ENCODE measurements at regions not wholly inside any gene's neighbourhood (a gene's known extent, or its start where the extent isn't known, plus 50 kb on each side); places are given as distances from the start of the nearest gene placed in this dataset.

DNA sequence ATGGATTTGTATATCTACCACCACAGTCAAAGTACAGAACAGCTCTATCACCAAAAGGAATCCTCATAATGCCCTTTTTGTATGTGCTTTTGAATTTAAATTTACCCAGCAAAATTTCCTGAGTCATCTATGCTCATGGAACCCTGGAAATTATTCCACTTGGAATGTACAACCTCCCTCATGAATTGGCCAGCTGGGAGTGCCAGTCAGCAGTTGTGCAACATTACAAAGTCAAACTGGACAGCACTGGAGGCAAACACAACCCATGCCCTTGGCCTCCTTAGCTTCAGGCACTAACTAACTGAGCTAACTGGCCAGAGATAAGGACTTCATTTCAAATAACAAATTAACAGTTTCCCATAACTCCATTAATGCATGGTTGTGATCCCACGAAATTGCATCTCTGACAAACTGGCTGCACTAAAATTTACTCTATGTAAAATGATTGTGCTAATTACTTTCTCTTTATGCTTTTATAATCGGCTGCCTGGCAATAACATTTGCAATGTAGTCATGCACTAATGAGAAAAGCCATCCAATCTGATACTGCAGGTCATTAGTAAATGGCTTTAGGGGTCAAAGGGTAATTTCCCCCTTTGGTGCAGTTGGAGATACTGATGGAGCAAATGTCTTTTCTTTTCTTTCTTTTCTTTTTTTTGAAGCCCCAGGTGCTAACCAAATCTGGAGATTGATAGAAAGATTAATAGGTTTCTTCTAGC is 270.5 kb downstream of the ACTR3 start (continued):
- TF ChIP-seq, protein P1, sequence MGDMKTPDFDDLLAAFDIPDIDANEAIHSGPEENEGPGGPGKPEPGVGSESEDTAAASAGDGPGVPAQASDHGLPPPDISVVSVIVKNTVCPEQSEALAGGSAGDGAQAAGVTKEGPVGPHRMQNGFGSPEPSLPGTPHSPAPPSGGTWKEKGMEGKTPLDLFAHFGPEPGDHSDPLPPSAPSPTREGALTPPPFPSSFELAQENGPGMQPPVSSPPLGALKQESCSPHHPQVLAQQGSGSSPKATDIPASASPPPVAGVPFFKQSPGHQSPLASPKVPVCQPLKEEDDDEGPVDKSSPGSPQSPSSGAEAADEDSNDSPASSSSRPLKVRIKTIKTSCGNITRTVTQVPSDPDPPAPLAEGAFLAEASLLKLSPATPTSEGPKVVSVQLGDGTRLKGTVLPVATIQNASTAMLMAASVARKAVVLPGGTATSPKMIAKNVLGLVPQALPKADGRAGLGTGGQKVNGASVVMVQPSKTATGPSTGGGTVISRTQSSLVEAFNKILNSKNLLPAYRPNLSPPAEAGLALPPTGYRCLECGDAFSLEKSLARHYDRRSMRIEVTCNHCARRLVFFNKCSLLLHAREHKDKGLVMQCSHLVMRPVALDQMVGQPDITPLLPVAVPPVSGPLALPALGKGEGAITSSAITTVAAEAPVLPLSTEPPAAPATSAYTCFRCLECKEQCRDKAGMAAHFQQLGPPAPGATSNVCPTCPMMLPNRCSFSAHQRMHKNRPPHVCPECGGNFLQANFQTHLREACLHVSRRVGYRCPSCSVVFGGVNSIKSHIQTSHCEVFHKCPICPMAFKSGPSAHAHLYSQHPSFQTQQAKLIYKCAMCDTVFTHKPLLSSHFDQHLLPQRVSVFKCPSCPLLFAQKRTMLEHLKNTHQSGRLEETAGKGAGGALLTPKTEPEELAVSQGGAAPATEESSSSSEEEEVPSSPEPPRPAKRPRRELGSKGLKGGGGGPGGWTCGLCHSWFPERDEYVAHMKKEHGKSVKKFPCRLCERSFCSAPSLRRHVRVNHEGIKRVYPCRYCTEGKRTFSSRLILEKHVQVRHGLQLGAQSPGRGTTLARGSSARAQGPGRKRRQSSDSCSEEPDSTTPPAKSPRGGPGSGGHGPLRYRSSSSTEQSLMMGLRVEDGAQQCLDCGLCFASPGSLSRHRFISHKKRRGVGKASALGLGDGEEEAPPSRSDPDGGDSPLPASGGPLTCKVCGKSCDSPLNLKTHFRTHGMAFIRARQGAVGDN (CRISPR knock-in tag; IDR thresholded peaks at IDR 0.05): no peak
- no peak for TF ChIP-seq STAG1 (CRISPR knock-in tag; IDR thresholded peaks at IDR 0.05)
- no peak for TF ChIP-seq HNRNPUL1 (IDR thresholded peaks at IDR 0.05; ENCODE audit: low read depth, low read length)
- TF ChIP-seq, protein P2, sequence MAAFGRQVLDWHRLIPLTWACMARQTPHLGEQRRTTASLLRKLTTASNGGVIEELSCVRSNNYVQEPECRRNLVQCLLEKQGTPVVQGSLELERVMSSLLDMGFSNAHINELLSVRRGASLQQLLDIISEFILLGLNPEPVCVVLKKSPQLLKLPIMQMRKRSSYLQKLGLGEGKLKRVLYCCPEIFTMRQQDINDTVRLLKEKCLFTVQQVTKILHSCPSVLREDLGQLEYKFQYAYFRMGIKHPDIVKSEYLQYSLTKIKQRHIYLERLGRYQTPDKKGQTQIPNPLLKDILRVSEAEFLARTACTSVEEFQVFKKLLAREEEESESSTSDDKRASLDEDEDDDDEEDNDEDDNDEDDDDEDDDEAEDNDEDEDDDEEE (CRISPR knock-in tag; IDR thresholded peaks at IDR 0.05): no peak
- TF ChIP-seq ZSCAN30 (CRISPR knock-in tag; IDR thresholded peaks at IDR 0.05): no peak
- TF ChIP-seq NBN (conservative IDR thresholded peaks at IDR 0.05): no peak
- no peak for TF ChIP-seq JUN (CRISPR knock-in tag; IDR thresholded peaks at IDR 0.05)
- TF ChIP-seq ZFP36L1 (CRISPR knock-in tag; IDR thresholded peaks at IDR 0.05): peak; percentile 48; the same call in 1 of the 2 replicates
- TF ChIP-seq SRY (CRISPR knock-in tag; IDR thresholded peaks at IDR 0.05): no peak
- no peak for TF ChIP-seq YEATS2 (CRISPR knock-in tag; IDR thresholded peaks at IDR 0.05; ENCODE audit: borderline replicate concordance)
- TF ChIP-seq ZBTB7B (CRISPR knock-in tag; IDR thresholded peaks at IDR 0.05): no peak
- peak; percentile 55; the same call in 1 of the 2 replicates for TF ChIP-seq ZMYM3 (CRISPR knock-in tag; IDR thresholded peaks at IDR 0.05)
- TF ChIP-seq SMC3 (IDR thresholded peaks at IDR 0.05; ENCODE audit: low read length): no peak
- no peak for TF ChIP-seq E2F2 (CRISPR knock-in tag; IDR thresholded peaks at IDR 0.05; ENCODE audit: borderline replicate concordance)
- no peak for TF ChIP-seq ATAD3A (CRISPR knock-in tag; IDR thresholded peaks at IDR 0.05)
- no peak for TF ChIP-seq TP53 (CRISPR knock-in tag; conservative IDR thresholded peaks at IDR 0.05)
- peak; percentile 68; the same call in 1 of the 2 replicates for TF ChIP-seq MIER3 (CRISPR knock-in tag; IDR thresholded peaks at IDR 0.05; ENCODE audit: borderline replicate concordance)
- TF ChIP-seq ZNF629 (CRISPR knock-in tag; conservative IDR thresholded peaks at IDR 0.05): no peak
- TF ChIP-seq TEAD3 (CRISPR knock-in tag; optimal IDR thresholded peaks at IDR 0.05; ENCODE audit: borderline replicate concordance): peak; percentile 77
- TF ChIP-seq, protein P3, sequence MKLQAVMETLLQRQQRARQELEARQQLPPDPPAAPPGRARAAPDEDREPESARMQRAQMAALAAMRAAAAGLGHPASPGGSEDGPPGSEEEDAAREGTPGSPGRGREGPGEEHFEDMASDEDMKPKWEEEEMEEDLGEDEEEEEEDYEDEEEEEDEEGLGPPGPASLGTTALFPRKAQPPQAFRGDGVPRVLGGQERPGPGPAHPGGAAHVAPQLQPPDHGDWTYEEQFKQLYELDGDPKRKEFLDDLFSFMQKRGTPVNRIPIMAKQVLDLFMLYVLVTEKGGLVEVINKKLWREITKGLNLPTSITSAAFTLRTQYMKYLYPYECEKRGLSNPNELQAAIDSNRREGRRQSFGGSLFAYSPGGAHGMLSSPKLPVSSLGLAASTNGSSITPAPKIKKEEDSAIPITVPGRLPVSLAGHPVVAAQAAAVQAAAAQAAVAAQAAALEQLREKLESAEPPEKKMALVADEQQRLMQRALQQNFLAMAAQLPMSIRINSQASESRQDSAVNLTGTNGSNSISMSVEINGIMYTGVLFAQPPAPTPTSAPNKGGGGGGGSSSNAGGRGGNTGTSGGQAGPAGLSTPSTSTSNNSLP (IDR thresholded peaks at IDR 0.05; ENCODE audit: low read depth, low read length): peak; percentile 64; the same call in 1 of the 2 replicates
- no peak for TF ChIP-seq ZNF160 (CRISPR knock-in tag; IDR thresholded peaks at IDR 0.05)
- TF ChIP-seq, protein P4, sequence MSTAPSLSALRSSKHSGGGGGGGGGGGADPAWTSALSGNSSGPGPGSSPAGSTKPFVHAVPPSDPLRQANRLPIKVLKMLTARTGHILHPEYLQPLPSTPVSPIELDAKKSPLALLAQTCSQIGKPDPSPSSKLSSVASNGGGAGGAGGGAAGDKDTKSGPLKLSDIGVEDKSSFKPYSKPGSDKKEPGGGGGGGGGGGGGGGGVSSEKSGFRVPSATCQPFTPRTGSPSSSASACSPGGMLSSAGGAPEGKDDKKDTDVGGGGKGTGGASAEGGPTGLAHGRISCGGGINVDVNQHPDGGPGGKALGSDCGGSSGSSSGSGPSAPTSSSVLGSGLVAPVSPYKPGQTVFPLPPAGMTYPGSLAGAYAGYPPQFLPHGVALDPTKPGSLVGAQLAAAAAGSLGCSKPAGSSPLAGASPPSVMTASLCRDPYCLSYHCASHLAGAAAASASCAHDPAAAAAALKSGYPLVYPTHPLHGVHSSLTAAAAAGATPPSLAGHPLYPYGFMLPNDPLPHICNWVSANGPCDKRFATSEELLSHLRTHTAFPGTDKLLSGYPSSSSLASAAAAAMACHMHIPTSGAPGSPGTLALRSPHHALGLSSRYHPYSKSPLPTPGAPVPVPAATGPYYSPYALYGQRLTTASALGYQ (CRISPR knock-in tag; IDR thresholded peaks at IDR 0.05): no peak
